ENCODE measurements at regions not wholly inside any gene's neighbourhood (a gene's known extent, or its start where the extent isn't known, plus 50 kb on each side); places are given as distances from the start of the nearest gene placed in this dataset.
"Not testable (repeated sequence)": the region's sequence is repeated elsewhere in the genome, so short reads cannot be mapped to it uniquely, and the experiment has no call there.

- Histone ChIP-seq H3K27ac (ENCODE audit: low read length) (no peak overlapping the region), H3K27me3 (replicated peaks in 1 of 2; ENCODE audit: control insufficient read depth in 2 of 2, extremely low read depth in 1 of 2, insufficient read depth in 2 of 2, low read length in 1 of 2) (no peaks in the 10 kb centered on the region), H3K4me3 (ENCODE audit: control insufficient read depth in 1 of 2, extremely low read depth in 1 of 2, low read length in 1 of 2) (no peak overlapping the region), H3K4me1 (ENCODE audit: control insufficient read depth in 1 of 2, extremely low read depth in 1 of 2, insufficient read depth in 2 of 2, low read length in 2 of 2) (no peaks in the 10 kb centered on the region), H3K36me3 (ENCODE audit: control insufficient read depth in 2 of 2, extremely low read depth in 1 of 2, insufficient read depth in 1 of 2, low read length in 1 of 2) (no peaks in the 10 kb centered on the region), H3K9me3 (no peaks in the 10 kb centered on the region)
- no peaks in the 10 kb centered on the region for H3K4me1 Mint-ChIP-seq
- H3K36me3 Mint-ChIP-seq: no peaks in the 10 kb centered on the region
- WGBS (ENCODE audit: insufficient coverage): no CpG with 5 or more reads among the region's 1 CpG
- H3K27ac Mint-ChIP-seq: no peak overlapping the region
- DNase-seq: no peak
- ChIA-PET CTCF (no interaction called here), POLR2A (no interaction called here)
- peaks cover 0 to 5% (median 0%) of the 10 kb centered on the region in 3 donors for H3K9me3 Mint-ChIP-seq
- no peaks in the 10 kb centered on the region for H3K27me3 Mint-ChIP-seq
- H3K4me3 Mint-ChIP-seq: no peak overlapping the region
- no peak for ATAC-seq (replicated peaks in 1 of 4)
Observed at GRCh38 chr3:191592105-191592504, 131.1 kb downstream of the PYDC2 start.

DNA sequence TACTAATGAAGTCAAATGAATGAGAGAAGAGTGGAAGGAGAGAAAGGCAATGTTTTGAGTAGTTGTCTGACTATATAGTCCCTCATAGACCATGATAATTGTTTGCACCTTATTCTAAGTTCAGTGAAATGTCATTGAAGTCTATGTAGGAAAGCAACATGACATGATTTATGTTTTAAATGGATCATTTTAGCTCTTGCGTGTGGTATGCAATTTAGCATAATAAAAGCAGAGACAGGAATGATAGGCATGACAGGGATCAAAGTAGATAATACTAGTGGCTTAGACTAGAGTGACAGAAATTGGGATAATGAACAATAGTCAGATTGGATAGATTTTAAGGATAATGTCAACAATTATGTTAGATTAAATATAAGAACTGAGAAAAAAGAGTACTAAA, 132.5 kb downstream of the PYDC2 start:
- Histone ChIP-seq H3K4me1 (ENCODE audit: control insufficient read depth in 1 of 2, extremely low read depth in 1 of 2, insufficient read depth in 2 of 2, low read length in 2 of 2) (no peaks in the 10 kb centered on the region), H3K9me3 (no peaks in the 10 kb centered on the region), H3K4me3 (ENCODE audit: control insufficient read depth in 1 of 2, extremely low read depth in 1 of 2, low read length in 1 of 2) (no peak overlapping the region), H3K27ac (ENCODE audit: low read length) (no peak overlapping the region), H3K27me3 (replicated peaks in 1 of 2; ENCODE audit: control insufficient read depth in 2 of 2, extremely low read depth in 1 of 2, insufficient read depth in 2 of 2, low read length in 1 of 2) (no peaks in the 10 kb centered on the region), H3K36me3 (ENCODE audit: control insufficient read depth in 2 of 2, extremely low read depth in 1 of 2, insufficient read depth in 1 of 2, low read length in 1 of 2) (no peaks in the 10 kb centered on the region)
- Mint-ChIP-seq H3K4me1 (no peaks in the 10 kb centered on the region), H3K9me3 (peaks cover 0 to 5% (median 0%) of the 10 kb centered on the region in 3 donors), H3K27me3 (no peaks in the 10 kb centered on the region), H3K4me3 (no peak overlapping the region), H3K36me3 (no peaks in the 10 kb centered on the region), H3K27ac (no peak overlapping the region)
- POLR2A ChIA-PET: no interaction called here
- CTCF ChIA-PET: no interaction called here
- ATAC-seq (replicated peaks in 1 of 4): no peak
- DNase-seq: no peak
- 0% methylated on average over 1 of the region's 1 CpG for WGBS (ENCODE audit: insufficient coverage)

GRCh38 chr3:191615511-191615910, 154.5 kb downstream of the PYDC2 start:
- H3K27ac Mint-ChIP-seq; H3K36me3 Mint-ChIP-seq; DNase-seq; H3K27ac ChIP-seq (ENCODE audit: low read length); CTCF ChIA-PET; H3K4me3 ChIP-seq (ENCODE audit: control insufficient read depth in 1 of 2, extremely low read depth in 1 of 2, low read length in 1 of 2); H3K4me1 Mint-ChIP-seq; H3K4me3 Mint-ChIP-seq; ATAC-seq (replicated peaks in 1 of 4); H3K27me3 ChIP-seq (replicated peaks in 1 of 2; ENCODE audit: control insufficient read depth in 2 of 2, extremely low read depth in 1 of 2, insufficient read depth in 2 of 2, low read length in 1 of 2); H3K36me3 ChIP-seq (ENCODE audit: control insufficient read depth in 2 of 2, extremely low read depth in 1 of 2, insufficient read depth in 1 of 2, low read length in 1 of 2); POLR2A ChIA-PET; H3K9me3 ChIP-seq; H3K27me3 Mint-ChIP-seq; H3K9me3 Mint-ChIP-seq; H3K4me1 ChIP-seq (ENCODE audit: control insufficient read depth in 1 of 2, extremely low read depth in 1 of 2, insufficient read depth in 2 of 2, low read length in 2 of 2): not testable (repeated sequence)
- no CpG with 5 or more reads among the region's 1 CpG for WGBS (ENCODE audit: insufficient coverage)

- ChIA-PET CTCF (no interaction called here), POLR2A (no interaction called here)
- H3K4me3 Mint-ChIP-seq: no peak overlapping the region
- no peak for ATAC-seq (replicated peaks in 1 of 4)
- no peaks in the 10 kb centered on the region for H3K36me3 Mint-ChIP-seq
- peaks cover 0 to 4% (median 0%) of the 10 kb centered on the region in 3 donors for H3K9me3 Mint-ChIP-seq
- Histone ChIP-seq H3K4me1 (ENCODE audit: control insufficient read depth in 1 of 2, extremely low read depth in 1 of 2, insufficient read depth in 2 of 2, low read length in 2 of 2) (no peaks in the 10 kb centered on the region), H3K27me3 (replicated peaks in 1 of 2; ENCODE audit: control insufficient read depth in 2 of 2, extremely low read depth in 1 of 2, insufficient read depth in 2 of 2, low read length in 1 of 2) (no peaks in the 10 kb centered on the region), H3K27ac (ENCODE audit: low read length) (no peak overlapping the region), H3K36me3 (ENCODE audit: control insufficient read depth in 2 of 2, extremely low read depth in 1 of 2, insufficient read depth in 1 of 2, low read length in 1 of 2) (no peaks in the 10 kb centered on the region), H3K4me3 (ENCODE audit: control insufficient read depth in 1 of 2, extremely low read depth in 1 of 2, low read length in 1 of 2) (no peak overlapping the region), H3K9me3 (no peaks in the 10 kb centered on the region)
- no peaks in the 10 kb centered on the region for H3K27me3 Mint-ChIP-seq
- 50% methylated on average over 1 of the region's 1 CpG for WGBS (ENCODE audit: insufficient coverage)
- no peak for DNase-seq
- no peak overlapping the region for H3K27ac Mint-ChIP-seq
- H3K4me1 Mint-ChIP-seq: no peaks in the 10 kb centered on the region
Observed at GRCh38 chr3:191624299-191624698, 163.3 kb downstream of the PYDC2 start.

DNA sequence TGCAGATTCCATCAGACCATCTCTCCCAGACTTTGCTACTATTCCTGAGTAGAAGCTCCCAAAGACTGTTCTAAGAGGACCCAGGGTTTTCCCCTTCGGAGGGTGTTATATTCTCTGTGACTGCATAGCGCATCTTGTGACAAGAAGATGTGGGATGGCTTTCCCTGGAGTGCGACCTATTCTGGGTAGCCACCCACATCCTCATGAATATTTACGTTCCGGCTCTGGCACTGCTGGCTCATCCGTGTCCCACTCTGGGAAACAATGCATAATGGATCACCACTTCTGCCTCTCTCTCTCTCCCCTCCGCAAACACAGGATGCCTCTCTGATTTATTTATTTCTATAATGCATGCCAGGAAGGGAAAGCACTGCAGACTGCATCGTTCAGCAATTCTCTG, 166.1 kb downstream of the PYDC2 start:
- DNase-seq (no peak), ATAC-seq (replicated peaks in 1 of 4) (no peak)
- Mint-ChIP-seq H3K27ac (no peak overlapping the region), H3K4me1 (no peaks in the 10 kb centered on the region), H3K36me3 (no peaks in the 10 kb centered on the region), H3K27me3 (no peaks in the 10 kb centered on the region), H3K4me3 (no peak overlapping the region), H3K9me3 (peaks cover 0 to 5% (median 4%) of the 10 kb centered on the region in 3 donors)
- ChIA-PET POLR2A (interaction anchor here in 1 of 2 donors (0.6 kb wide), 1 partner anchor 9 kb away, joined by 3 read pairs; no protein-coding TSS in a partner anchor), CTCF (no interaction called here)
- Histone ChIP-seq H3K9me3 (no peaks in the 10 kb centered on the region), H3K4me3 (ENCODE audit: control insufficient read depth in 1 of 2, extremely low read depth in 1 of 2, low read length in 1 of 2) (no peak overlapping the region), H3K27me3 (replicated peaks in 1 of 2; ENCODE audit: control insufficient read depth in 2 of 2, extremely low read depth in 1 of 2, insufficient read depth in 2 of 2, low read length in 1 of 2) (no peaks in the 10 kb centered on the region), H3K36me3 (ENCODE audit: control insufficient read depth in 2 of 2, extremely low read depth in 1 of 2, insufficient read depth in 1 of 2, low read length in 1 of 2) (no peaks in the 10 kb centered on the region), H3K4me1 (ENCODE audit: control insufficient read depth in 1 of 2, extremely low read depth in 1 of 2, insufficient read depth in 2 of 2, low read length in 2 of 2) (no peaks in the 10 kb centered on the region), H3K27ac (ENCODE audit: low read length) (no peak overlapping the region)
- WGBS (ENCODE audit: insufficient coverage): no CpG with 5 or more reads among the region's 8 CpGs

DNA sequence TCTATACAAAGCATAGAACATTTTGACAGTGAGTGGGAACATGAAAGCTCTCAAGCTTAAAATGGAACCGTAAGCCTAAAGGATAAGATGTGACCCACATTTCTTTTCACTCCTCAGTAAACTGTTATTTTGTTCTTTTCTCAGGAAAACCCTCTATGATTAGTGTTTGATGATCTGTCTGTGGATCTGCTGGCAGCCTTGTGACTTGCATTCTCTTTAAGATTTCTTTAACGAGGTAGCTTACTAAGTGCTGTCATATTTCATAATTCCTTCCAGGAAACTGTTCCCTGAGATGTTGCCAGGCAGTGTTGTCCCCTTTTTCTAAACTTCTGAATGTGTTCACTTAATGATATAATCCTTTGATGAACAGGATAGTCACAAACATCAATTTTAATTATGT, 167.6 kb downstream of the PYDC2 start:
- Mint-ChIP-seq H3K27ac (no peak overlapping the region), H3K4me1 (no peaks in the 10 kb centered on the region), H3K9me3 (peaks cover 0 to 5% (median 0%) of the 10 kb centered on the region in 3 donors), H3K4me3 (no peak overlapping the region), H3K36me3 (no peaks in the 10 kb centered on the region), H3K27me3 (no peaks in the 10 kb centered on the region)
- DNase-seq (no peak), ATAC-seq (replicated peaks in 1 of 4) (no peak)
- Histone ChIP-seq H3K27me3 (replicated peaks in 1 of 2; ENCODE audit: control insufficient read depth in 2 of 2, extremely low read depth in 1 of 2, insufficient read depth in 2 of 2, low read length in 1 of 2) (no peaks in the 10 kb centered on the region), H3K4me3 (ENCODE audit: control insufficient read depth in 1 of 2, extremely low read depth in 1 of 2, low read length in 1 of 2) (no peak overlapping the region), H3K36me3 (ENCODE audit: control insufficient read depth in 2 of 2, extremely low read depth in 1 of 2, insufficient read depth in 1 of 2, low read length in 1 of 2) (no peaks in the 10 kb centered on the region), H3K9me3 (no peaks in the 10 kb centered on the region), H3K27ac (ENCODE audit: low read length) (no peak overlapping the region), H3K4me1 (ENCODE audit: control insufficient read depth in 1 of 2, extremely low read depth in 1 of 2, insufficient read depth in 2 of 2, low read length in 2 of 2) (no peaks in the 10 kb centered on the region)
- ChIA-PET CTCF (no interaction called here), POLR2A (no interaction called here)
- no CpG with 5 or more reads among the region's 2 CpGs for WGBS (ENCODE audit: insufficient coverage)

DNA sequence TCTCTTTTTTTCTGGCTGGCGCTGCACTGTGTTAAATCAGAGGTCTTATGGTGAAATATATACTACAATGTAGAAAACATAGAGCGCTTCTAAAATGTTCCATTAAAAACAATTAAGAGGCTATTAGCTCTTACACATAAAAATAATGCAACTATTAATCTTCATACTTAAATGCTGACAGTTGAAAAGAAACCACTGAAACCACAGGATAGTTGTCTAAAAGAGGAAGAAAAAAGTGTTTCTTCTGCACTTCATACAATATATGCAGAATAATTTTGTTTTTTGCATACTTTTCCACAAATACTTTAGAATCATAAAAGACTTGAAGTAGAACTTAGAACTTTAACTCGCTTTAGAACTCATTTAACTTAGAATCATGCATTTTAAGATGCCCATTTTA, 170.5 kb downstream of the PYDC2 start:
- ATAC-seq (replicated peaks in 1 of 4): no peak
- Histone ChIP-seq H3K4me1 (ENCODE audit: control insufficient read depth in 1 of 2, extremely low read depth in 1 of 2, insufficient read depth in 2 of 2, low read length in 2 of 2) (no peaks in the 10 kb centered on the region), H3K9me3 (no peaks in the 10 kb centered on the region), H3K36me3 (ENCODE audit: control insufficient read depth in 2 of 2, extremely low read depth in 1 of 2, insufficient read depth in 1 of 2, low read length in 1 of 2) (no peaks in the 10 kb centered on the region), H3K4me3 (ENCODE audit: control insufficient read depth in 1 of 2, extremely low read depth in 1 of 2, low read length in 1 of 2) (no peak overlapping the region), H3K27ac (ENCODE audit: low read length) (no peak overlapping the region), H3K27me3 (replicated peaks in 1 of 2; ENCODE audit: control insufficient read depth in 2 of 2, extremely low read depth in 1 of 2, insufficient read depth in 2 of 2, low read length in 1 of 2) (no peaks in the 10 kb centered on the region)
- no peaks in the 10 kb centered on the region for H3K36me3 Mint-ChIP-seq
- peaks cover 0 to 5% (median 0%) of the 10 kb centered on the region in 3 donors for H3K9me3 Mint-ChIP-seq
- POLR2A ChIA-PET: no interaction called here
- H3K4me3 Mint-ChIP-seq: no peak overlapping the region
- H3K4me1 Mint-ChIP-seq: no peaks in the 10 kb centered on the region
- no peak overlapping the region for H3K27ac Mint-ChIP-seq
- DNase-seq: no peak
- no peaks in the 10 kb centered on the region for H3K27me3 Mint-ChIP-seq
- CTCF ChIA-PET: no interaction called here
- WGBS (ENCODE audit: insufficient coverage): 20% methylated on average over 1 of the region's 3 CpGs
